Hematopoietic multipotent progenitor cell (in vitro differentiated cells): ENCODE measurements at regions not wholly inside any gene's neighbourhood (a gene's known extent, or its start where the extent isn't known, plus 50 kb on each side); places are given as distances from the start of the nearest gene placed in this dataset.

Experiments
- DNase-seq, 3 donors: peaks; one replicate each; pipeline ENCODE4 v3.0.0-alpha.2; 2011 to 2015; ENCODE audit warnings: low read depth in 2 of 3, low spot score in 2 of 3

DNA sequence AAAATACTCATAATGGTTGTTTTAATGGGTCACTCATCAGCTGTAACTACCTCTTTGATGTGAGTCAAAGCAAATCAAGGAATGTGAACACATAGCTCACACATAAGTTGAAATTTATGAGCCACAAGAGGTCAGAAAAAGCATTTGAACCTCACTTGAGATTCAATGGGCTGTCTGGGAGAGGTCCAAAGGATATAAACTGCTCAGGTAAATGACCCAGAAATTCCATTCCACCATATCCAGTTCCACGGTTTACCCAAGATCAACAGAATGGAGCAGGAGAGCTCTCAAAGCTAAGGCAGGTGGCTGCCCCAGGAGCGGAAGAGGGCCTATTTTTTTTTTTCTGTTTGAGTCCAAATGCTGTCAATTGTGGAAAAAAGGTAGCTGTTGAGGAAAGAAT is 464.1 kb downstream of the TNS1 start:
- DNase-seq, result no peak

DNA sequence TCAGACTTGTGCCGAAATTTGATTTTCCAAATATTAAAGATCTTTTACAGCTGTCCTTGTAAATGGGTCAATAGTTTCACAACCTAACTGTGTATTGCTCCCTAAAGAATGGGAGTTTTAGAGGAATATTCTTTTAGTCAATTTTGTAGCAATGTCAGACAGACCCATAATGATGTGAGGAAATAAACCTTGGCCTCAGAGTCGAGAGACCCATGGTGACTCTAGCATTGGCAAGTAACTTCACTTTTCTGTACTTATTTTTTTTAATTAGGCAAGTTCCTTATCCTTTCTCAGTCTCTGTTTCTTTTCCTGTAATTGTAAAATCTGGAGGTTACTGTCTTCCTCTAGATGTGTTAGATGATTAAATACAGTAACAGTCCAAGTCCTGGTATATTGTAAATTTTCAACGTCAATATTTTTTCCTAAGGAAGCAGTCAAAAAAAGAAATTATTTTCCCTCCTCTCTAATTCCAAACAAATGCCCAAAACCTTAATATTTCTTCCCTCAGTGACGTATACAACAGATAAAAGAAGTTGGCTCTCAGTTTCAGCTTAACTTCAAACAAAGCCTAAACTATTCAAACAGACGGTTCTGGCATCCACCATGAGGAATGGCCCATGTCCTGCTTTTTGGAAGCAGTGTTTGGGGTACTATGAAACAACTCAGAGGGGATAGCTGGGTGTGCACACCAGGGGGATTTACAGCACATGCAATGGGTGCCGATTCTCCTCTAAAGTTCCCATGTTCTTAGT is 466.7 kb downstream of the TNS1 start:
- no peak for DNase-seq

DNA sequence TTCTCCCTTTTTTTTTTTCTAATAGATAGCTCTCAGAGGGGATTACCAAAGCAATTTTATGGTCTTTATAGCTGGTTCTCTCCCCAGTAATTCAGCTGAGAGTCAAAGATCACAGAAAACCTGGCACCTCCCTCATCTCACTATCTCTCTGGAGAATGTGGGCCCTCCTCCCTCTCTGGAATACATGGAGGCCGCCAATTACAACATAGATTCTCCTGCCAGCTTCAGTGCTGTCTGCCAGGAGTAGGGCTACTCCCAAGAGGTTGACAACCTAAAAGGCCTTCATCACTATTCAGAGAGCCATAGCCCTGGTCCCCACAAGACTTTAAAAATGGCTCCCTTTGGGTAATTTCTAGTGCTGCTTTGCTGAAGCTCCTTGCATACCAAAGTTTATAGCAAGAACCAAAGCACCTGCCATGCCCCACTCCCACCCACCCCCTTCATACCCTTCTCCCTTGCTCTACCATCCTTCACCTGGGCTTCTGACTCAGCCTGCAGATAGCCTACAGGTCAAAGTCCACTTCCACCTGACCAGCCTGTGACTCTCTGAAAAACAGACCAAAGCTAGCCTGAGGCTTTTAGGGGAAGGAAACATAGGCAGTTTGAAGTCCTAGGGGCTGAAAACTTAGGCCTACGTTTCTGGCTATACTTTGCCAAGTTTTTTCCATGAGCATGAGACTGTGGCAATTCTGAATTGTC is 472.3 kb downstream of the TNS1 start:
- DNase-seq, result no peak

DNA sequence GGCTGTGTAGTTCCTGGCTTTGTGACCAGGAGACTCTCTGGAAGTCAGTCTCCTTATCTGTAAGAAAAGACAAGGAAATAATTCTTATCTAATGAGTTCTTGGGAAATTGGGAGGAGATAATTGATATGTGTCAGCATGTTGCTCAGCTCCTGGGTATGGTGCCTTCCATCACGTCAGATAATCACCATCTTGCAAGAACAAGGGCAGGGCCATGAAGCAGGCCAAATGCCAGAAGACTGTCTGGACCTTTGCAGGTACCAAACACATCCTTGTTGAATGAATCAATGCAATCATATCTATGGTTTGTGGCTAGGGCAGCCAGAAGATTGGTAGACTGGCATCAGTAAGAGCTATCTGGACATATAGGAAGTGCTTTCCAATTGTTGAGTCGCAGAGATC is 473.5 kb downstream of the TNS1 start:
- no peak for DNase-seq

DNA sequence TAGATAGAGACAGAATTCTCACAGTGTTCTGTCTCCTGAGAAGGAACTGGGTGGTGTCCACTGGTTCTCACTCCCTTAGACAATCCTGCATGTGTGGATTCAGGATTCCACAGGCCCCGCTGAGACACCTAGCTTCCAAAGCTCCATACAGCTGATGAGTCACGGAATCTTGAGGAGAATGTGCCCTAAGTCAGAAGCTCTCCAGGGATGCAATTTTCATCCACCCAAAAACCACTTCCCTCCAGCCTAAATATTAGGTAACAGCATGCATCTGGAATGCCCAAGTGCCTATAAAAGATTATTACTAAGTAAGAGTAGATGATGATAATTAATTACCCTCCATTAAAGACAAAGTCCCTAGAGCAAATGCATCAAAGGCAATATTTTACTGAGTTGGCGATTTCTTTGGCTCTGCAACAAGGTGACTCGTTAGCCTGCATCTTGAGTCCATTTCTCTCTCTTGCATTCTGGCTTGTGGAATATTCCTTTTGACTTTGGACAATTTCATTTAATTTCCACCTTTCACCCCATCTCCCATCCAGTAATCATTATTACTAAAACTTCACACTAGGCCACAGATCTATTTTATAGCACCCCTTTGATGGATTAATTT is 475.1 kb downstream of the TNS1 start:
- no peak for DNase-seq

DNA sequence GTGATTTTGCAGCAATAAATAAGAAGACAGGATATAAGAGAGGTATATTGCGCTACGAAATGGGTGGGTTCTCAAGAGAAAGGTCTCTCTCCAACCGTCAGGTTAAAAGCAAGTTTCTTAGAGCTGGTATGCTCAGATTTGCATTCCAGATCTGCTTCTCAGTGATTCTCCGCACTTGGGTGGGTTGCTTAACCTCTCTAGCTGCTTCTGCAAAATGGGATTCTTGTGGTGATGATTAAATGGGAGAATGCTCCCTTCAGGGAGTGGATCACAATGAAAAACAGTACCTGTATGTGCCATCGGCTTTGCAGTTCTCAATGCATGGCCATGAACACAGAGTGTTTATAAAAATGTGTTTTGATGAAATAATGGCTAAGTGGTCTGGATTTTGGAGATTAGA is 477.7 kb downstream of the TNS1 start:
- DNase-seq, result no peak

DNA sequence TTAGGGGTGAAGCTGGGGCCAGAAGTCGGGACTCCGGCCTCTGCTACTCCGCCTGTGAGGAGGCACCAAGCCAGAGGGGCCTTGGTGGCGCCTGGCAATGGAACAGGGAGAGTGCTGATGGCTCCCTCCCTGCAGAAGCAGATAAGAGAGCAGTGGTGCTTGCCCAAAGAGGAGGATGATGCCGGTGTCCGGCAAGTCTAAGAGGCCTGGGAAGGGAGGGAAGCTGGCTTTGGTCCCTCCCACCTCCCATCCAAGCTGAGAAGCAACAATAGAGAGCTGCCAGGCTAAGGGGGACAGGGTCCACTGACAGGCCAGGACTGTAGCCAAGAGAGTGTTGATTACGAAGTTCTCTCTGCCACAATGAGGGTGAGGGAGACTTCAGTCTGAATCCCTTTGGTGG is 479.5 kb downstream of the TNS1 start:
- no peak for DNase-seq

DNA sequence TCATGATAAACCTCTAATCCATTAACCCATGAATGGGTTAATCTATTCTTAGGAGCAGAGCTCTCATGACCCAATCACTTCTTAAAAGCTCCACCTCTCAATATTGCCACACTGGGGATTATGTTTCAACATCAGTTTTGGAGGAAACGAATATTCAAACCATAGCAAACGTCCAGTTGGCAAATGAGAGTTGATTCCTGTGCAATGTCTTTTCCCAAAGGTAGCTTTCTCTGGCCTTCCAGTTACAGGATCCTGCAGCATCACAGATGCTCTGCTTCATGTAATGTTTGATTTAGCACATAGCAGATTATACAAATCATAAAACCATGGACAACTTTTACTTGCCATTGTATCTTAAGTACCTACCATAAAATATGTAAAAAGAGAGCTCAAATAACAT is 481.0 kb downstream of the TNS1 start:
- no peak for DNase-seq

DNA sequence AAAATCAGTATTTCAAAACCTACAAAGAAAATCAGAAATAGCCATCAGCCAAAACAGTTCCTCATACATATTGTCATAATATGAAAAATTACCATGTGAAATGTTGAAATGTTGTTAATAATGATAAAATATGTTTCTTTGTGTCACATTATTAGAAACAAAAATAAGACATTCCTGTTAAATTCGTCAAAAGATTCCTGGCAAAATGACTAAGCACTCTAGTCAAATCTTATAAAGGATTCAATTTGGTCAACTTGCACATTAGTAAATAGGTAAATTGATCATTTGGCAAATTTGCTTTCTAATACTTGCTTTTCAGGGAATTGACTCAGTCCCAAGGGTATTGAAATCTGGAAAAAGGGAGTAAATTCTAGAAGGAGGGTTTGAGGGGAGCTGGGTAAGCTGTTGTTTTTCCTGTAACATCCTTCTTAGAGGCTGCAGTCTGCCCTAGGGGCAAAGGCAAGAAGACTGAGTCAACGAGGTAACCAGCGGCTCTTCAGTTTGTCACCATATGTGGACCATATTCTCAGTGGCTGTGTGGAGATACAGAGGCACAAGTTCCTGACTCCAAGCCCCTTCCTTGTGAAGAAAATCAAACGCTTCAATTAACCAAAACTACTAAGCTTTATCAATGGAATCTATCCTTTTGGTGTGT is 482.3 kb downstream of the TNS1 start:
- DNase-seq, result no peak

DNA sequence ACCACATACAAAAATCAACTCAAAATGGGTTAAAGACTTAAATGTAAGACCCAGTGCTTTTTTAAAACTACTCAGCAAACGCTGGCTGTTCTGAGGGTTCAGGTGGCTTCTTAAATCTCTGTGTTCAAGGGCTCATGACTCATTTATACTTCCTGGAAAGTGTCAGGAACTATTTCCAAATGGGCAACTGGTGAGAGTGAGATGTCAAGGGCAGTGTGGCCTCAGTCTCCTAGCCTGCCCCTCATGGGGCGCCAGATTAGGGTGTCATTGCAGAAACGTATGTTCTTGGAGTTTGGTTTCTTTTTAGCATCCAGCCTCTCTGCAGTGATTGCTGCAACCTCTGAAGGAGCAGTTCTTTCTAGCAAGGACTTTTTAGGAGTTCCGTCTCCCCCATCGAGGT is 485.4 kb downstream of the TNS1 start:
- no peak for DNase-seq

DNA sequence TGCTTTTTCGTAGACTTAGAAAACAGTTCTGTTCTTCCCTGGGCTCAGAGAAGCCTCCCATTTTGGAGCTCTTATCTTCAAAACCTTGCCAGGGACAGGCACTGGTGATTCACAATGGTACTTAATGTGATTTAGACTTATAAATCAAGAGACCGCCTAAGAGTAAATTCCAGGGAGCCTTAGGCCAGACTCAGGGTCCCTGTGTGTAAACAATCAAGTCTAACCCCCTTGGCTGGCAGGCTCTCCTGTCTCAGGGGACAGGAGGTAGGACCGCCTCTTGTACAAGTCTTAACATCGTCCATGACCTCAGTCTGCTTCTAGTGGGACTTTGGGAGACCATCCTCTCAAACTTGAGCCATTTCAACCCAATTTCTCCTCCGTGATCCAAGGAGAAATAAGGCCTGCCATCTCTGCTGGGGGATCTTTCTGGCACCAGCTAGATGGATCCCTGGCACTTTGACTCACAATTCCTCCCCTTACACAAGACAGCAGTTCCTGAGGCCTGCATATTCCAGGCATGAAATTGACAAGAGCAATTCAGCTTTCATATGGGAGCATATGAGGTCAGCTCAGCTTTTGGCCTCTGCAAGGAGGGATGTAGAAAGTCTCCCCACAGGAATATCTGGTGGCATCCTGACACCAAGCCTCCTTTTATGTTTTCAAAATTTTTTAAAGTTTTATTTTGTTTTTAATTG is 487.0 kb downstream of the TNS1 start:
- no peak for DNase-seq

DNA sequence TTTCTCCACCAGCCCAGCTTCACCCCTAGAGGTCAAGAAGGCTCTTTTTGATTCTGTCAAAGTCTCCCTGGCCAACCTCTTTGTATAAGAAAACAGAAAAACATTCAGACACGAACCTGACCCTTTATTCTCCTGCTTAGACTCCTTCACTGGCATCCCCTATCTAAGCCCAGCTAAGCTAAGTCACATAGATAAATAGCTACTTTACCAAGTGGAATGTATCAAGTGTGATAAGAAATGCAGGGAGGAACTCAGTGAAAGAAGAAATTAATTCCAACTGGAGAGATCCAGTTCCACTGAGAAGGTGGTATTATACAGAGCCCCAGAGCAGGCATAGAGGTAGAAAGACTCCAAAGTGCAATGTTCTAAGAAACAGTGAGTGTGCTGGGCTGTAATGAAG is 489.5 kb downstream of the TNS1 start:
- DNase-seq, result no peak

DNA sequence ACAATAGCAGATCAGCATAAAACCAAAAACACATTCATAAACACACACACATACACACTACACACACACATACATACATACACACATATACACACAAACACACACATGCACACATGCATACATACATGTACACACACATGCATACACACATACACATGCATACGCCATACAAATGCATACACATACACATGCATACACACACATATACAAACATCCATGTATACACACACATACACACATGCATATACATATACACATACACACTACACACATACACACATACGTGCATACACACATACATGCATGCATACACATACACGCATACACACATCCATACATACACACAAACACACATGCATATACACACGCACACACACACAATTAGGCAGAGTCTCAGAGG is 490.1 kb downstream of the TNS1 start:
- DNase-seq, result no peak

DNA sequence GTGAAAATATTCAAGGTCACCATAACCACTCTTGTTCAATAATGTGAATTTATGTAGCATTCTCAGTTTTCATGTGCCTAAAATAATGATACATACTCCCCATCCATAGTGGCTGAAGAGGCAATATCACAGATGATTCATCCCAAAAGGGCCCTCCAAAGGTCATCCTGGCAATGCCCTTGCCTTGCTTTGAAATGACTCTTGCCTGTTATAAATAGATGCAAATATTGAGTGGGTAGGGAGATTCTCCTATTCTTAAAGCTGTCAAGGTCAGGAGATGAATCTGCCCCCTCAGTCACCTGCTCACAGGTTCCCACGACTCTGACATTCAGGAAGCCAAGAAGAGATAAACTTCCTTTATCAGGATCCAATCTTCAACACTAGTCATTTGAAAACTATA is 490.5 kb downstream of the TNS1 start:
- peak in 1 of 3 donors; percentile 3 for DNase-seq

DNA sequence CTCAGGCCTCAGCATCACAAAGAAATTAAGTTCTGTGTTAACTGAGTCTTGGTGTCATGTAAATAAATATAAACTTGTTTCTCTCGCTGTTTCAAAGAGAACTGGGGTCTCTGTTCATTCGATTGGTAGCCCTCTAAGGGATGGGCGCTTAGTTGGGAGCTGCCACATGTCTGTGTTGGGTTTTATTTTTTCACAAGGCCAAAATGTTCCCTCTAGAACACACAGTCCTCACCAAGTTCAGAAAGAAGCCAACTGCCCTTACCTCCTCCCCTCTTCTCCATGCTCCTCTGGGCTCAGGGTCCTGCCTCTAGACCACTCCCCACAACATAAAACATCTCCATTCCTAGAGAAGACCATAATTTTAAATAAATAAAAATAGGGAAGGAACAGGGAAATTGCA is 490.9 kb downstream of the TNS1 start:
- no peak for DNase-seq

DNA sequence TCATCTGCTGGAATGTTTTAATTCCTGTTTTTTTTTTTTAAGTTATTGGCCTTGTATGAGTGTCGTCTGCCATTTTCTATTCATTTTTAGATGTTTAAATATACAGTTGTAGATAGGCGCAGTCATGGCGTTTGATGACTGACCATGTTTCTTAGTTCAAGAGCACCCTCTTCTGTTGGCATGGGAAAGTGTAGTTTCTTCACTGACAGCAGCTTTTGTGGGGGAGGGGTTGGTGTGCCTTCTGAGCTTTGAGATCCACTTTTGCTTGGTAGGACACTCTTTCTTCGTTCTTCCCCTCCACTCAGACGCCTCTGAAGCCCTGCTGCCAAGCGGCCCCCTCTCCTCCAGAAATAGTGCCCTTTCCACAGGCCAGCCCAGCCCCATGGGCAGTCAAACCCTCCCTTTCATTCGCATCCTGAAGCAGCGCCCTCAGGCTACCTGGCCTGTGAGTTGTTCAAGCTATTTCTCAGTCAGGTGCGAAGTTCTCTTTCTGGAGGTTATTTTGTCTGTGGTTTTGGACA is 492.0 kb downstream of the TNS1 start:
- DNase-seq, result peak in 2 of 3 donors; percentile 72 to 86

DNA sequence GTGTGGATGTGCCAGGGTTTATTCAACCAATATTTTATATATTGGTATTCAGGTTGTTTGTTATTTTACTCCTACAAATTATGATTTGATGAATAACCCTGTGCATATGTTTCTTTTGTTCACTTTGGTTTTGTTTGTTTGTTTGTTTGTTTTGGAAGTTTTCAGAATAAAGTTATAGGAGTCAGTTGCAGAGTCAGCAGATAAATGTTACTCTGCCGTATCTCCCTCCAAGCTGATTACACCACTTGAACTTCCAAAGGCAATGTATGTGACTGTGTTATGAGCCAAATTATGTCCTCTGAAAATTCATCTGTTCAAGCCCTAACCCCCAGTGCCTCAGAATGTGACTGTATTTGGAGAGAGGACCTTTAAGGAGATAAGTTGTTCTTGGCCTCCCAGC is 497.5 kb downstream of the TNS1 start:
- DNase-seq, result no peak

DNA sequence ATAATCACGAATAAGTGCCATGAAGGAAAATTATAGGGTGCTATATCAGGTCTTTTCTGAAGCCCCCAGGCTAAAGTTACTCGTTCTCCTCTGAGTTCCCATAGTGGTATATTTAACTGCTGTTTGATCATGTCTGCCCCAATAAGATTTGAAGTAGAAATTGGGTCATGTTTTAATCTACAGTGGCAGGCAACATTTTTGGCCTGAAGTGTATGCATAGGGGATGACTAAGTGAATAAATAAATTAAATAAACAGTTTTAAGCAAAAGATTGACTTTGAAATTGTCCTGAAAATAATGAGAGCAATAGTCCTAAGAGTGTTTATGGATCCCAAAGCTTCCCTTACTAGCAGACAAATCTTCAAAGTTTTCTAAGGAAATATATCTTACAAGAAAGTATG is 500.9 kb downstream of the TNS1 start:
- no peak for DNase-seq

DNA sequence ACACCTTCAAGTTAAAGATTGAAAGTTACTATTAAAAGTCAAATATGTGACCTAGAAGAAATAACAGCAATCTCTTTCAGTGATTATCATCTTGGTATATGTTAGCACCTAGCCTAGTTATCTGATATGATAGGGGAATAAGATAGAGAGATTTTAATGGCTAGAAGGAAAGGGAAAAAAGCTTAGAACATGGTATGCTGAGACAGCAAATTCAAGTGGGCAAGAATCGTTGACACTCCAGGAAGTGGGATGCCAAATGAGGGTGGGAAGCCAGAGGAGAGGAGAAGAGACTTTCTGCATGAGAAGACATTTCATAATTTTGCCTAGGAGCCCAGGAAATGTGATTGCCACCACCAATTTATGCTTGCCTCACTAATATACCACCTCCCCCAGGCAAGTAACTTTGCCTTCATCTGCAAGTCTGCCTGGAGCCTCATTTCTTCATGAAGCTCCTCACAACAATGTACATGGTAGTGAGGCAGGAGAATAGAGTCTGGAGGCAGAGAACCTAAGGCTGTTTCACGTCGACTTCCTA is 504.9 kb downstream of the TNS1 start:
- DNase-seq, result no peak

DNA sequence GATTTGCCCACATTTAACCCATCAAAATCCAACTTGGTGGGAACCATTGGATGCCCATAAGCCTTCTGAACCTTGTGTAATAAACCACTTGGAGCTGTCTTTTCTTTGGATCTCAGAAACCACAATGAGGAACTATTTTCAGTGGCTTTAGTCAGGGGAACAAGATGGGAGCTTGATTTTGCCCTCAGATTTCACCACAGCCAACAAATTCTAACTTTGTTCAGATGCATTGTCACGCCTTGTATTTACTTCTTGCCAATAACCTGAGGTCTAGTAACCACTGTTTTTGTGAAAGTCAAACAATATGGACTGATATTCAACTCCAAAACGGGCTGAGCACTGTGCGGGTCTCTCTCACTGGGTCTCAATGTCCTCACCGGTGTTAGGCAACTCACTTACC is 508.2 kb downstream of the TNS1 start:
- peak in 2 of 3 donors; percentile 12 to 66 for DNase-seq
